ENCODE measurements at regions not wholly inside any gene's neighbourhood (a gene's known extent, or its start where the extent isn't known, plus 50 kb on each side); places are given as distances from the start of the nearest gene placed in this dataset.

DNA sequence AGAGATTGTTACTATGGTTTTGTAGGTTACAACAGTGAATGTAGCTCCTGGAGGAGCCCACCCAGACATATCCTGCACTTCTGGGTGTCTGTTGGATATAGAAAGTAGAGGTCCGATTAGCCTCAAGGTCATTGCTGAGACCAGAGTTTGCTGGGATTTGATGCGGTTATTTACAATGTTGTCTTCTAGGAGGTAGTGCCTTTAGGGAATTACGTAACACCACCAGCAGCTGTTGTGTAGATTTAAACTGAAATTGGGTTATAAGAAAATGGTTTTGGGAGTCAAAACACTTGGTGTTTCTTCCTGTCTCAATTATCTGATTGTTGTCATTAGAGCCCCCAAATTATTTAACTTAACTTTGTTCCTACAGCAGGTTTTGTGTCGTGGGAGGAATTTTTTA lies 225.3 kb upstream of the PELI2 start:
- Mint-ChIP-seq H3K36me3 (ENCODE audit: low read depth) (no peaks in the 10 kb centered on the region), H3K27ac (no peak overlapping the region), H3K4me3 (no peak overlapping the region), H3K4me1 (peaks cover 35% of the 10 kb centered on the region), H3K27me3 (ENCODE audit: insufficient read depth, low read depth, poor library complexity) (peaks cover 3% of the 10 kb centered on the region), H3K9me3 (no peaks in the 10 kb centered on the region)
- H3K27me3 ChIP-seq (ENCODE audit: insufficient read depth): no peaks in the 10 kb centered on the region
- TF ChIP-seq, protein P1, sequence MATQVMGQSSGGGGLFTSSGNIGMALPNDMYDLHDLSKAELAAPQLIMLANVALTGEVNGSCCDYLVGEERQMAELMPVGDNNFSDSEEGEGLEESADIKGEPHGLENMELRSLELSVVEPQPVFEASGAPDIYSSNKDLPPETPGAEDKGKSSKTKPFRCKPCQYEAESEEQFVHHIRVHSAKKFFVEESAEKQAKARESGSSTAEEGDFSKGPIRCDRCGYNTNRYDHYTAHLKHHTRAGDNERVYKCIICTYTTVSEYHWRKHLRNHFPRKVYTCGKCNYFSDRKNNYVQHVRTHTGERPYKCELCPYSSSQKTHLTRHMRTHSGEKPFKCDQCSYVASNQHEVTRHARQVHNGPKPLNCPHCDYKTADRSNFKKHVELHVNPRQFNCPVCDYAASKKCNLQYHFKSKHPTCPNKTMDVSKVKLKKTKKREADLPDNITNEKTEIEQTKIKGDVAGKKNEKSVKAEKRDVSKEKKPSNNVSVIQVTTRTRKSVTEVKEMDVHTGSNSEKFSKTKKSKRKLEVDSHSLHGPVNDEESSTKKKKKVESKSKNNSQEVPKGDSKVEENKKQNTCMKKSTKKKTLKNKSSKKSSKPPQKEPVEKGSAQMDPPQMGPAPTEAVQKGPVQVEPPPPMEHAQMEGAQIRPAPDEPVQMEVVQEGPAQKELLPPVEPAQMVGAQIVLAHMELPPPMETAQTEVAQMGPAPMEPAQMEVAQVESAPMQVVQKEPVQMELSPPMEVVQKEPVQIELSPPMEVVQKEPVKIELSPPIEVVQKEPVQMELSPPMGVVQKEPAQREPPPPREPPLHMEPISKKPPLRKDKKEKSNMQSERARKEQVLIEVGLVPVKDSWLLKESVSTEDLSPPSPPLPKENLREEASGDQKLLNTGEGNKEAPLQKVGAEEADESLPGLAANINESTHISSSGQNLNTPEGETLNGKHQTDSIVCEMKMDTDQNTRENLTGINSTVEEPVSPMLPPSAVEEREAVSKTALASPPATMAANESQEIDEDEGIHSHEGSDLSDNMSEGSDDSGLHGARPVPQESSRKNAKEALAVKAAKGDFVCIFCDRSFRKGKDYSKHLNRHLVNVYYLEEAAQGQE (IDR thresholded peaks at IDR 0.05; ENCODE audit: unreplicated experiment): no peak
- TF ChIP-seq CREB1 (CRISPR knock-in tag; IDR thresholded peaks at IDR 0.05; ENCODE audit: low read depth): no peak
- no peak for TF ChIP-seq ZNF462 (CRISPR knock-in tag; IDR thresholded peaks at IDR 0.05)
- no peak for TF ChIP-seq ETS1 (IDR thresholded peaks at IDR 0.05)
- TF ChIP-seq CTCF (conservative IDR thresholded peaks at IDR 0.05; ENCODE audit: low read depth in 2 of 2): no peak
- TF ChIP-seq EZH2phosphoT487 (IDR thresholded peaks at IDR 0.05; ENCODE audit: unreplicated experiment): no peak
- no peak for TF ChIP-seq ZNF114 (CRISPR knock-in tag; IDR thresholded peaks at IDR 0.05)
- no peak for TF ChIP-seq JUNB (IDR thresholded peaks at IDR 0.05; ENCODE audit: unreplicated experiment)
- no peak for TF ChIP-seq POLR2AphosphoS5 (IDR thresholded peaks at IDR 0.05; ENCODE audit: low read depth)
- no peak for TF ChIP-seq ZNF331 (CRISPR knock-in tag; IDR thresholded peaks at IDR 0.05; ENCODE audit: low read depth)
- ATAC-seq (no peak), DNase-seq (ENCODE audit: low spot score) (no peak)
- peaks cover 6% of the 10 kb centered on the region; the same call in 1 of the 2 replicates for H3K9me2 ChIP-seq (ENCODE audit: insufficient read depth)
- H3K4me3 ChIP-seq: no peak overlapping the region
- peaks cover 27% of the 10 kb centered on the region for H3K4me1 ChIP-seq (ENCODE audit: insufficient read depth)
- no peak overlapping the region; the same call in 1 of the 2 replicates for H2AFZ ChIP-seq
- no peaks in the 10 kb centered on the region for H4K20me1 ChIP-seq (replicated peaks; ENCODE audit: insufficient read depth)
- H3K36me3 ChIP-seq (ENCODE audit: insufficient read depth): no peaks in the 10 kb centered on the region
- H3F3A ChIP-seq (replicated peaks; ENCODE audit: low read depth): no peaks in the 10 kb centered on the region
- no peaks in the 10 kb centered on the region for H3K79me2 ChIP-seq (replicated peaks; ENCODE audit: insufficient read depth)
- H3K27ac ChIP-seq (ENCODE audit: low read depth): no peak overlapping the region
- no peak overlapping the region for H3K4me2 ChIP-seq

Measured in GM23338 (cell line).